ENCODE measurements at regions not wholly inside any gene's neighbourhood (a gene's known extent, or its start where the extent isn't known, plus 50 kb on each side); places are given as distances from the start of the nearest gene placed in this dataset.

DNA sequence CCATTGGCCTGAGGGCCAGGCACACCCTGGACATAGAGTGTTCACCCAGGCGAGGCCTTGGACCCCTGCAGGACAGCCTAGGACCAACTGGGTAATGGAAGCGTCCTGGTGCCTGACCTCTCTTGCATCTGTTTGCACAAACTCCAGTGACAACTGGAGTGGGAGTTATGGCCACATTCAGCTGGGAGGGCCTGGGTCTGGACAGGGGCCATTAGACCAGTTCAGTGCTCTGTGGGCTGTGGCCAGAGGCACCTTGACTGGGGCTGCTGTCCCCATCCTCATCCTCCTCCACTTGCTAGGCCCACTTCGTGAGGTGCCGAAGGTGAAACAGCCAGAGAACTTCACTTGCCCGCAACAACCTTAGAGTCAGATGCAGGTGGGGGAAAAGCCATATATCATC, 372.7 kb upstream of the IRX1 start:
- no peak for DNase-seq (ENCODE audit: low read depth)

- DNase-seq (ENCODE audit: low read depth), result no peak
These were observed 374.2 kb upstream of the IRX1 start for GRCh38 chr5:3221432-3221831.

GRCh38 chr5:3220638-3221288, 374.9 kb upstream of the IRX1 start:
- no peak for DNase-seq (ENCODE audit: low read depth)

DNA sequence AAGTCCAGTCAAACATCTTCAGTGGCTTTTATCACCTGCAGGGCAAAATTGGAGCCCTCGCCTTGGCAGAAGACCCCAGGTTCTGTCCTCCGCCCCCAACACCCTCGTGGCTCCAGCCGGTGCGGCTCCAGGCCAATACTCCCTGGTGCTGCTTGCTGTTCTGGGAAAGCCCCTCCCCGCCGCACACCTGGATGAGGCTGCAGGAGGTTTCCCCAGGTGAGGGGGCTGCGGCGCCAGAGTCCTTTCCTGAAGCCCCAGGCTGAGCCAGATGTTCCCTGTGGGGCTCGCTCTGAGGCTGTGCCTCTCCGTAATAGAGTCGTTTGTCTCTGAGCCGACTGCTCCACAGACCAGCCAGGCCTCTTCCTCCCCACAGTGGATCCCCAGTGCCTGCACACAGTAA, 375.4 kb upstream of the IRX1 start:
- DNase-seq (ENCODE audit: low read depth), result no peak

DNA sequence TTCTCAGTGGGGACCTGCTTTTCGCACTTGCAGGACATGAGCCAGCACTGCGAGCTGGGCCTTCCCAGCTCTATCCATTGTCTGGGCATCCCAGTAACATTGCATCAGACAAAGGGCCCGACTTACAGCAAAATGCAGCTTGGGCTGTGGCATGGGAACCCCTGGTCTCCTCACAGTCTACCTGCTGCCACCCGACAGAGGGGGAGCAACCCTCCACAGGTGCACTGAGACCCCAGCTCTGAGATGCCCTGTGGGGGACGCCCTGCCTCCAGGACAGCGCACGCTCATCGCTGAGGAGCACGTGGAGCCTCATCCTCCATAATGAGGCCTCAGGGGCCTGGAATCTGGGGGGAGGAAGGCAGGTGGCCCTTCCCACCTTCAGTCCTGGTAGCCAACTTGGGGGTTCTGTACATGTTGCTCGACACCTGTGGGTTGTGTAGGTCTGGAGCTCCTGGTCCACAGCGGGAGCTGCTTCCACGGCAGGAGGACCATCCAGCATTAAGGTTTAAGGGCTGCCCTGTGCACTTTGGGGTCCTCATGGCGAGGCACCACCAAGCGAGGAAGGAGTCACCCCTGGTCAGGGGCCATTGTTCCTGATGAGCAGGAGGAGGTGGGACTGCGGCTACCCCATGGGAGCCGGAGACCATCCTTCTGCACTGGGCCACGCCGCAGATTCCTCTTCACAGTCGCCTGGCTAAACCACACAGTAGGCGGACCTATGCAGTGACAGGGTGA, 376.5 kb upstream of the IRX1 start:
- no peak for DNase-seq (ENCODE audit: low read depth)

GRCh38 chr5:3217771-3218495, 377.7 kb upstream of the IRX1 start:
- no peak for DNase-seq (ENCODE audit: low read depth)

DNA sequence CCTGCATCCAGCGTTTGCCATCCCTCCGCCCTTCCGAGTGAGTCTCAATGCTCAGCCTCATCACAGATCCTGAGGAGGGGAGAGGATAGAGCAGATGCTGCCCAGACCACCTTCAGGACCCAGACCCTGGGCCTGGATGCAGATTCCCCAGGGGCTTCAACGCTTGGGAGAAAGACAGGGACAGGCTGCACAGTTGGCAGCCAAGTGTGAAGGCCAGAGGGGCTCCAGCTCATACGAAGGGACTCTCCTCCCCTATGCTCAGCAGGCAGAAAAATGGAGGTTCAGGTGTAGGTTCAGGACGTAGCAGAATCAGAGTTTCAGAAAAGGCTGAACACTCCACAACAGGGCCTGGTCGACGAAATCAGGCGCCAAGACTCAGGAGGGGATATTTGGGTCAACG, 378.5 kb upstream of the IRX1 start:
- DNase-seq (ENCODE audit: low read depth), result no peak

GRCh38 chr5:3216386-3216785, 379.2 kb upstream of the IRX1 start:
- no peak for DNase-seq (ENCODE audit: low read depth)

DNA sequence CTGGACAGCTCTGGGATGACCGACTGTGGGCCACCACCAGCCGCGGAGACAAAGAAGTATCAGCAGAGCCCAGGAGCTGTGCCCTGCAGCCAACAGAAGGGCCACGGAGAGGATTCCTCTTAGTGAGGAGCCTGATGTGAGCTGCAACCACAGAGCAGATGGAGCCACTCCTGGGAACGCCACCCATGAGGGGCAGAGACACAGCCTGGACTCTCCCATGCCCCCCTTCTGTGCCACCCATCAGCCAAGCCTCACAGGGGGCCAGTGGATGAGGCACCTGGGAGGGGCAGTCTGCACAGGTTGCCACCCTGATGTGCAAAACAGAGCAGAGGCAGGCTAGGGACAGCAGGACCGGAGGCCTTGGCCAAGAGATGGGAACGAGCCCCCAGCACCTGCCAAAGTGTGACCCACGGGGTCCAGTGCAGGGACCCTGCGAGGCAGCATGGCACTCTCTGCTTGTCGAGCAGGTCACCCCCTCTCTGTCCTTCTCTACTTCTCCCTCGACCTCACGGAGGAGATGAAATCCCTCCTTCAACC, 380.7 kb upstream of the IRX1 start:
- no peak for DNase-seq (ENCODE audit: low read depth)

DNA sequence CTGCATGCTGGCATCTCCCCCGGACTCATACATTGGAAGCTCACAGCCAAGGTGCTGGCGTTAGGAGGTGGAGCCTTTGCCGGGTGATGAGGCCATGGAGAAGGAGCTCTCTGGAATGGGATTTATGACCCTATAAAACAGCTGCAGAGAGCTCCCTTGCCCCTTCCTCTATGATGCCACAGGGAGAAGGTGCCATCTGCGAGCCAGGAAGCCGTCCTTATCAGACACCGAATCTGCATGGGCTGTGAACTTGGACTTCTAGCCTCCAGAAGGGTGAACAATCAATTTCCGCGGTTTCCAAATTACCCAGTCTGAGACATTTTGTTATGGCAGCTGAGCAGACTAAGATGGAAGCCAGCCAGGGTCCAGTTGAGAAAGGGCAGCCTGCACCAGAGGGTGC, 381.2 kb upstream of the IRX1 start:
- DNase-seq (ENCODE audit: low read depth), result no peak

GRCh38 chr5:3212869-3213268, 382.8 kb upstream of the IRX1 start:
- DNase-seq (ENCODE audit: low read depth), result no peak

GRCh38 chr5:3210531-3210930, 385.1 kb upstream of the IRX1 start:
- no peak for DNase-seq (ENCODE audit: low read depth)

GRCh38 chr5:3209918-3210317, 385.7 kb upstream of the IRX1 start:
- DNase-seq (ENCODE audit: low read depth), result no peak

GRCh38 chr5:3202570-3202969, 393.1 kb upstream of the IRX1 start:
- DNase-seq (ENCODE audit: low read depth), result no peak

GRCh38 chr5:3201941-3202340, 393.7 kb upstream of the IRX1 start:
- DNase-seq (ENCODE audit: low read depth), result no peak

DNA sequence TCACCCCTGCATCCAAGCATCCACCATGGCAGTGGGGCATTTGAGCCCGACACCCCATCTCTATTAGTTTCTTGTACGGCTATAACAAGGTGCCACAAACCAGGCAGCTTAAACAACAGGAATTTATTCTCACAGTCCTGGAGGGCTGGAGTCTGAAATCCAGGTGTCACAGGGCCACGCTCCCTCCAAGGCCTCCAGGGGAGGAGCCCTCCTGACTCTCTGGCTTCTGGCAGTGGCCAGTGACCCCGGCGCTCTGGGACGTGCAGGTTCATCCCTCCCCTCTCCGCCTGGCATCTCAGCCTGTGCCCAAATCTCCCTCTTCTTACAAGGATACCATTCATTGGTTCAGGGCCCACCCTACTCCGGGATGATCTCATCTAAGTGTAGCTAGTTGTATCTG, 394.5 kb upstream of the IRX1 start:
- no peak for DNase-seq (ENCODE audit: low read depth)

DNA sequence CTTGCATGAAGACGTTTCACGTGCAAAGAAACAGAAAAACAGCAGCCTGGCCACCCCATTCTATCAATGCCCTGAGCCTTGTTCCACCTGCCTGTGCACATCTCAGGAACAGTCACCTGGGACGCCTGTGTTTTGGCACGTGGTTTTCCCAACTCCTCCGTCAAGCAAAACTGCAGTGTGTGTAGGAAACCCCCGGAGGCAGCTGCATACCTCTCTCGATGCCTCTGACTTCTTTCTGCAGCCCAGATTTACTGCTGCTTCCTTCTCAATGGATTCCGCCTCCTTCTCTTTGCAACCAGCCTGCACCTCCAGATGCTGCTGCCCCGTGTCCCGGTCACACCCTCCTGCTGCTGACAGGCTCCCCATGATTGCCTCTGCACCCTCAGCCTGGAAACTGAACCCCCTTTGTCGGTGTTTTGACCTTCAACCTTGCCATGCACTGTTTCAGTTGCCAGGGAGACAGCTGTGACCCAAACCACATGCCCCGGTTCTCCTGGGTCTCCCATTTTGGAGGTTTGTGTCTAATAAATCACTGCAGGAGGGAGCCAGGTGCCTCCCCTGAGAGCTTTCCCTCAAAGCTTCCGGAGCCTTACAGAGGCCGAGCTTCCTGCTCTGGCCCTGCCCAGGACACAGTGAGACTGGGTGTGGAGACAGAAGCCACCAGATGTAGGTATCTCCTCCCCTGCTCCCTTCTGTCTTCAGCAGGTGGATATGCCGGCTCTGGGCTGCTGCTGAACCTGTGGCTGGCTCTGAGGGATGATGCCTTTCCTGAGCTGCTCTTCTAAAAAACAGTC, 395.5 kb upstream of the IRX1 start:
- DNase-seq (ENCODE audit: low read depth), result no peak

DNA sequence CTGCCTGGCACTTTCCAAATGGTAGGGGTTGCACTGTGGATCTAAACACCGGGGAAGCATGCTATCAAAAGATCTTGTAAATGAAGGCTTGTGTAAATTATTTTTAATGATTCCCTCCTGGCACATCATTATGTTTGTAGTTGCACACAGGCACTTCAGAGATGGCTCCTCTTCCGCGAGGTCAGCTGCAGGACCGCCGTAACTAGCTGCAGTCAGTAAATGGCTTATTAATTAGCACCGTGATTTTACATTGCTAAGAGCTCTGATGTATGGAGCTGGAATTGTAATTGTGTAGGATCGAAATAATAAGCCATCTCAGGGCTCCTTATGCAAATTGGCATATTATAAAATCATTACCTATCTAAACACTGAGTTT, 397.6 kb upstream of the IRX1 start:
- DNase-seq (ENCODE audit: low read depth), result no peak

DNA sequence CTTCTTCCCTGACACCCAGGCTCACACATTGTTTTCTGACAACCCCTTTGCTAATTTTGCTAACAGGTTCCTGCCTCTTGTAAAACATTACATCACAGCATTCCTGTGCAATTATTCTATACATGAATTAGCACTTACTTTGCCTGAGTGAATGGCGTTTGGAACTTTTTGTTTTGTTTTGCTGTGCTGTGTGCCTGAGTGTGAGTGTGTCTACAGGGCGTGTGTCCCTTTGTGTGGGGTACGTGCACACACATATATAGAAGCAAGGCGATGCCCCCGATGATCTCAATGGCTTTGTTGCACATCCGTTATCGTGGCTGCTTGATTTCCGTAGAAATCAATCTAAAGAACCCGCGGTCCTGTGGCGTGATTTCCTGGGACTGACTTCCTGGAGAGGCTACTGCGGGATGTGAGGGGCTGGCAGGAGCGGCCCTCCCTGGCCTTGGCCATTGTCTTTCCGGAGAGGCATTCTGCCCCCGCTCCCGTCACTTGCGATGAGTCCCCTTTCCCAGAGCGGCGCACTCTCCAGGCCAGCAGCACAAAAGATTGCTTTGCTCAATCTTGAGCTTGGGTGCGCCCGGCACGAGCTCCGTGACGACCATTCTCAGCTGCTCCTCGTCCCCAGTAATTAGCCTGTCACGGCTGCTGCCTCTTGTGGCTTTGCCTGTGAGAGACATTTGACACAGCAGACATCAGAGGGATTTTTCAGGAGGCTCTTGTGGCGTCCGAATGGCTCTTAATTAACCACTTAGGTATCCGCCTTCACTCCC, 398.1 kb upstream of the IRX1 start:
- DNase-seq (ENCODE audit: low read depth), result no peak

GRCh38 chr5:3195994-3196393, 399.6 kb upstream of the IRX1 start:
- DNase-seq (ENCODE audit: low read depth), result no peak

- DNase-seq (ENCODE audit: low read depth), result no peak
These were observed 400.9 kb upstream of the IRX1 start for GRCh38 chr5:3194684-3195083.

All from renal cortical epithelial cell (primary cell).